ENCODE measurements at regions not wholly inside any gene's neighbourhood (a gene's known extent, or its start where the extent isn't known, plus 50 kb on each side); places are given as distances from the start of the nearest gene placed in this dataset.

- no peak overlapping the region for H3K4me3 ChIP-seq
- intact Hi-C loops (cut with DNase I), result no loop called here
- TF ChIP-seq CTCF (IDR thresholded peaks at IDR 0.05), result no peak
- H3K27ac ChIP-seq, result no peak overlapping the region
- ATAC-seq (no peak), DNase-seq (no peak)
- H3K27me3 ChIP-seq (ENCODE audit: low read depth), result no peaks in the 10 kb centered on the region
- no peaks in the 10 kb centered on the region for H3K36me3 ChIP-seq
- no peaks in the 10 kb centered on the region for H3K4me1 ChIP-seq
- peaks cover 6% of the 10 kb centered on the region for H3K9me3 ChIP-seq
Measured at GRCh38 chr9:82581935-82582334, 481.0 kb downstream of the RASEF start.

GRCh38 chr9:82582693-82583092 is 480.2 kb downstream of the RASEF start:
- no peak for TF ChIP-seq CTCF (IDR thresholded peaks at IDR 0.05)
- intact Hi-C loops (cut with DNase I), result no loop called here
- Histone ChIP-seq H3K36me3 (no peaks in the 10 kb centered on the region), H3K27me3 (ENCODE audit: low read depth) (no peaks in the 10 kb centered on the region), H3K4me1 (no peaks in the 10 kb centered on the region), H3K9me3 (peaks cover 6% of the 10 kb centered on the region), H3K27ac (no peak overlapping the region), H3K4me3 (no peak overlapping the region)
- DNase-seq (no peak), ATAC-seq (no peak)

- Histone ChIP-seq H3K4me3 (no peak overlapping the region), H3K27ac (no peak overlapping the region), H3K9me3 (peaks cover 3% of the 10 kb centered on the region), H3K36me3 (no peaks in the 10 kb centered on the region), H3K27me3 (ENCODE audit: low read depth) (no peaks in the 10 kb centered on the region), H3K4me1 (no peaks in the 10 kb centered on the region)
- ATAC-seq (no peak), DNase-seq (no peak)
- TF ChIP-seq CTCF (IDR thresholded peaks at IDR 0.05), result no peak
- intact Hi-C loops (cut with DNase I), result no loop called here
Measured at GRCh38 chr9:82583524-82583923, 479.4 kb downstream of the RASEF start.

- intact Hi-C loops (cut with DNase I), result no loop called here
- ATAC-seq (no peak), DNase-seq (no peak)
- Histone ChIP-seq H3K27ac (no peak overlapping the region), H3K4me3 (no peak overlapping the region), H3K36me3 (no peaks in the 10 kb centered on the region), H3K9me3 (no peaks in the 10 kb centered on the region), H3K27me3 (ENCODE audit: low read depth) (no peaks in the 10 kb centered on the region), H3K4me1 (no peaks in the 10 kb centered on the region)
- TF ChIP-seq CTCF (IDR thresholded peaks at IDR 0.05), result no peak
Measured at GRCh38 chr9:82584349-82584863, 478.5 kb downstream of the RASEF start.

GRCh38 chr9:82586918-82587356 is 476.0 kb downstream of the RASEF start:
- intact Hi-C loops (cut with DNase I), result no loop called here
- DNase-seq (no peak), ATAC-seq (no peak)

More at GRCh38 chr9:82586918-82587356, 476.0 kb downstream of the RASEF start:
- Histone ChIP-seq H3K9me3 (no peaks in the 10 kb centered on the region), H3K36me3 (no peaks in the 10 kb centered on the region), H3K27me3 (ENCODE audit: low read depth) (no peaks in the 10 kb centered on the region), H3K4me3 (no peak overlapping the region), H3K27ac (no peak overlapping the region), H3K4me1 (no peaks in the 10 kb centered on the region)
- no peak for TF ChIP-seq CTCF (IDR thresholded peaks at IDR 0.05)

Data from lower lobe of right lung (tissue), 2 donors.